HG03196 (cell line): ENCODE measurements at regions not wholly inside any gene's neighbourhood (a gene's known extent, or its start where the extent isn't known, plus 50 kb on each side); places are given as distances from the start of the nearest gene placed in this dataset.
A peak's percentile ranks its signal among the peaks of the same experiment; 100 is the strongest.
"Not testable (repeated sequence)": the region's sequence is repeated elsewhere in the genome, so short reads cannot be mapped to it uniquely, and the experiment has no call there.

Experiments
- ATAC-seq: cut with Tn5 transposase; IDR thresholded peaks from one replicate; pipeline ENCODE4 v1.9.1; 2021; ENCODE audit not compliant: unreplicated experiment

DNA sequence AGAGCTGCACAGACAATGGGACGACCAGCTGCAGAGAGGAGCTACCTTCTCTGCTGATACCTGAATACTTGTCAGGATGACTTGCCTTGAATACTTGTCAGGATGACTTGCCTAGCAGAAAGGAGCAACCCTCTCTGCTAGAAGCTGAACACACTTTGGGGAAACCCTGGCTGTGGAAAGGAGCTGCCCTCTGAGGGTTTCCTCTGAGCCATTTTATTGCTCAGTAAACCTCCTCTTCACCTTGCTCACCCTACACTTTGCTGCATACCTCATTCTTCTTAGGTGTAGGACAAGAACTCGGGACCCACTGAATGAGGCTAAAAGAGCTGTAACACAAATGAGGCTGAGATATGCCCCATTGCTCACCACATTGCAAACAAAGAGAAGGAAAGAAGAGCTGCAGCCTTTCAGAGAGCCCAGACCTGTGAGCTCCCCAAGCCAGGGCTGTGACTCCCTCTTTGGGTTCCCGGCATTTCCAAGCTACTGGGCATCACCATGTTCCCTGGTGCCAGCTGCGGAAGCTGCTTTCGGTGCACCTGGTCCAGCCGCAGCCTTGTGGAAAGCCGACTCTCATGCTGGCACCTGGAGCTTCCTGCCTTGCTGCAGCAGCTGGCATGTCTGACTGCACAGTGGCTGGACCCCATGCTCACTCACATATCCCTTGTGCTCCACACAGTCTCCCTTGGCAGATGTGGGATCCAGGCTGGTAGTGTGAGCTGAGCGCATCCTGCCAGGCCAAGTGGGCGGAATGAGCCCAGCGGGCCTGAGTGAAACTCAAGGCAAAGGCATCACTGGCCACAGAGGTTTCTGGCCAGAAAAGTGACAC lies 106.7 kb upstream of the AHI1 start:
- no peak for ATAC-seq

DNA sequence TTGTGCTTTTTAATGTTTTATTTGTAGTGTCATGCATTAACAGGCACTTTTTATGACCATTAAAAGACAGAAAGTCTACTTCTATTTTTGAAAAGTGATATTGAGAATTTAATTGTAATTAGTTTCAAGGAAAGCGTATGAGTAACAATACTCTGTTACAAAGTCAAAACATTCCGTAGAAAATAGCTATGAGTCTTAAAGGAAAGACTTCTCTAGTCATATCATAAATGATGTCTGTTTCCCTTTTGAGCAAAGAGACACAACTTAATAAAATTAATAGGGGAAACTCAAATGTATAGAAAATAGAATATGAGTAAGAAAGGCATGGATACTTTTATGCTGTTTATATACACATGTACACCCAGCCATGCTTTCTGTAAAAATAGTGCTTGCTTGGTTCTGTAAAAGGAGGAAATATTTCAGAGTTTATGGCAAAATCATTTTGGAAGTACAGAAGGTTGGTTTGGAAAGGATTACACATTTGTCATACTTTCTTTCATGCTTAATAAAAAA lies 107.8 kb upstream of the AHI1 start:
- ATAC-seq = no peak

DNA sequence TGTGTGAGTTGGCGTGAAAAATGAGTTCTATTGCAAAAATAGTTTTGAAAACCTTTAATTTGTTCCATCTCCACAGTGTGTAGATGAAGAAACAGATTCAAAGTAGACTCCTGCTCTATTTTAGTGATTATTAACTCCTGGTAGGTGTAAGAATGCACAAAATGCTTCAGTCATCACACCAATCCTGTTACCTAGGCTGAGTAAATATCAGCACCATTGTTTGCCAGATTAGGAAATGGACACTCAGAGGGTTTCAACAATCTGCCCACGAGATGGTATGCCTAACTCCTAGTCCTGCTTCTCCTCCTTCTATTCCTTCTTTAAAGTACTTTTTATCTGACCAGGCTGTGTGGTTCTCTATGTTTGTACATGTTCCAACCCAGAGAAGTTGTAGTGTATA lies 108.9 kb upstream of the AHI1 start:
- ATAC-seq = no peak

DNA sequence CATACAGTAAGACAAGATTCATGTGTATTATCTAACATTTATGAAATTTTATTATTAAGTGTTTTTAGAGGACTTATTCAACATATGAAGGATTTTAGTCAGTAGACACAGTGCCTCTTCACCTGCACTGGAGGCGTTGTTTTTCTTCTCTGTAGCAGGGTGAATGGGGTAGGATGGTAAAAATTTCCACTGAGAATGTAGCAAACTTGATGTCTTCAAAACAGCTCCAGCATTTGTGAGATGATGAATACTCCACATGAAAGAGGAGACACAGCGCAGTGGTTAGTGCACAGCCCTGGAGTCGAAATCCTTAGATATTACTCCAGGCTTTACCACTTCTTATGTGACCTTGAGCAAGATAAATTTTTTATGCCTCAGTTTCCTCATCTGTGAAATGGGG lies 110.5 kb upstream of the AHI1 start:
- no peak for ATAC-seq

DNA sequence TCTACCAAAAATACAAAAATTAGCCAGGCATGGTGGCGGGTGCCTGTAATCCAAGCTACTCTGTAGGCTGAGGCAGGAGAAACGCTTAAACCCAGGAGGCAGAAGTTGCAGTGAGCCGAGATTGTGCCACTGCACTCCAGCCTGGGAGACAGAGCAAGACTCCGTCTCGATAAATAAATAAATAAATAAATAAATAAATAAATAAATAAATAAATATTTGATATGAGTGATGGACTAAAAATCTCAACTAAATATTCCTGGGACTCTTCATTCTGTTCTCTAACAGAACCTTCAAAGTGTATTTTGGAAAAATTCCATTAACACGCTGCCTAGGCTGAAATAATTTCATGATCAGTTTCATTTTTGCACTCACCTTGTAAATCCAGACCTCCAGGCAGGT lies 112.7 kb upstream of the AHI1 start:
- ATAC-seq = not testable (repeated sequence)

DNA sequence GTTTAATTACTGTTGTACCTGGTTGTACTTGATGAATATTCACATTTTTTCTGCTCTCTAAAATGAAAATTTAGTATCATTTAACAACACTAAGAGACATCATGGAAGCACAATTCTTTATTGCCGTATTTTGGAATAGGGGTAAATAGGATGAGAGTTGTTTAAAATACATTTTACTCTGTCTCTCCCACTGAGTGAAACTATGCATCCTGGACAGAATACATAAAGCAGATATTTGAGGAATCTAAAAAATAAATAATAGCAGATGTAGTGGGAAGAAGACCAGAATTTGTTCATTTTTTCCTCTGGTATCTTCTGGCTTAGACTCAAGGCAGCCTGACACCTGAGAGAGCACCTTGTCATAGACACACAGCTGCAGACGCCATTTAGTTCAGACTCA lies 119.1 kb upstream of the AHI1 start:
- ATAC-seq = no peak

DNA sequence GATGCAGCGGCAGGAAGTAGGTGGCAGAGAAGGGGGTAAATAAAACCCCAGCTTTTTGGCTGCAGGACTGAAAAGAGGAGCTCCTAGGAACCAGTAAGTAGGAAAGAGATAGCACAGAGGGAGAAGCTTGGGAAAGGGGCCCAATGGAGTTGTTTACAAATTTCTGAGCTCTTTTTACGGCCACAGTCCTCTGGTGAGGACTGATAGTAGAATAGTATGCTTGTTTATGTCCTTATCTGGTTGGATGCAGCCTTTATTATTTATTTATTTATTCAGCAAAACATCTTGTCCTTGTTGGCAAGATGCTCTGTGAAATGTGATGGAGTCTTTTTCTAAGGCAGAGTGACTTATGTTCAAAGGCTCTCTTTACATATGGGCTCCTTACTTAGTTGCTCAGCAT lies 119.7 kb upstream of the AHI1 start:
- no peak for ATAC-seq

DNA sequence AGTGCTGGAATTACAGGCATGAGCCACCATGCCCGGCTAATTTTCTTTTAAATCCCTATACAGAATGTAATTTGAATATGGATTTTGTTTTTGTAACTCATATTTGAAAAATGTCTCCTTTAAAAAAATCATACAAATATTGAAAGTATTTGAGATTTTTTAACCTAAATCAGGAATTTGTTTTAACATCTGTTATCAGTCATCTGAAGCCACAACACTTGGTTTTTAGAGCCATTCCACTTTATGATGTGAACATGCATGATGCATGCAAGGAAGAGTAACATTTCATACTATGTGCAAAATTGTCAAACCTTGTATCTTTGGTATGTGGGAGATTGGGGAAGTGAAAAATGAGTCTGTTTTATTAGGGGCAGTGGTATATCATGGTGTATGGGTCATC lies 124.5 kb upstream of the AHI1 start:
- no peak for ATAC-seq

DNA sequence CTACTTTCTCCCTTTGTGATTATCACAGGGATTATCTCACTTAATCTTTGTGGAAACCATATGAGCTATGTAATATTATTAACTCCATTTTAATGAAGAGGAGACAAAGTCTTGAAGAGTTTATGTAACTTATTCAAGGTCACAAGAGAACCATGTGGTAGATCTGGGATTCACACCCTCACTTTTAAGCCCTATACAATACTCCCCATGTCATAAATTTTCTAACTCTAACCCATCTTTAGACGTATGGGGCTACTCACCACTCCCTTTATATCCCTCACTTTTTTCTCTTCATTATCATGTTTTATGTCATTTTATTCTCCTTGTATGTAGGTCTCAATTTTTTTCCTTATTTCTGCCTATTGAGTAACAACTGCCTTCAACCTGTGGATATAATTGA lies 126.4 kb upstream of the AHI1 start:
- ATAC-seq = no peak

DNA sequence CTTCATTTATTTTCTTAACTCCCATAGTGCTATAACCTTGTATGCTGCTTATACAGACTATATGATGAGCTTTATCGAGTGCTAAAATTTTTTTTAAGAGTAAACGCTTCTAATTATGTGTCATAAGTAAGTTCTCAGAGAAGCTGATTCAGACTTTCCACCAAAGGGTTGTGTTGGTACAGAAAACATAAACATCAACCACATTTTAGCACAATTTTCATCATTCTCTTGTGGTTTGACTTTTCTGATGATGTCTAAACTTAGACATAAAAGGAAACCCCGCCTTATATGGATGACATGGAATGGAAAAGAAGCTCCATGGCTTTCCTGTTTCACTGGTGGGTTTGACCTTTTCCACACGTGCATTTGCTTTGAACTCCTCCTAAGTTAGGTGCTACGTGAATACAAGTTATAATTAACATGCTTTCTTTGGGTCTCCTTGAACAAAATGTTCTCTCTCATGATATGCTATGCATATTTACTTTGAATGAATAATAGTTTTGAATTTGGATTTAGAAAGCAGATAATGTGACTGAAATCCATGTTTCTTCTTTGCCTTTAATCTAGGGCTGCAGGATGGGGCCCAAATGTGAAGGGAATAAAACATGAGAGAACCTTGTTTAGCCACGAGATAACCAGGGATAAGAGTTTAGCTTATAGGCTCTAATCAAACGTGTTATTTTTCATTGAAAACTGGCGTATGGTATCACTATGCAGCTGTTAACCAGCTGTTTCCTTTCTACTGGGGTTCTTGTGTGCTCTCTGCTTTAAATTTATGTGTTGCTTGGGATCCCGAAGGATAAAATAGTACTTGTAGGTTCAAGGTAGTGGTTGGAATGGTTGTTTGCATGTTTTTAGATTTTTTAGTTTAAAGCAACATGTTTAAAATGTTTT lies 127.1 kb upstream of the AHI1 start:
- ATAC-seq = no peak

DNA sequence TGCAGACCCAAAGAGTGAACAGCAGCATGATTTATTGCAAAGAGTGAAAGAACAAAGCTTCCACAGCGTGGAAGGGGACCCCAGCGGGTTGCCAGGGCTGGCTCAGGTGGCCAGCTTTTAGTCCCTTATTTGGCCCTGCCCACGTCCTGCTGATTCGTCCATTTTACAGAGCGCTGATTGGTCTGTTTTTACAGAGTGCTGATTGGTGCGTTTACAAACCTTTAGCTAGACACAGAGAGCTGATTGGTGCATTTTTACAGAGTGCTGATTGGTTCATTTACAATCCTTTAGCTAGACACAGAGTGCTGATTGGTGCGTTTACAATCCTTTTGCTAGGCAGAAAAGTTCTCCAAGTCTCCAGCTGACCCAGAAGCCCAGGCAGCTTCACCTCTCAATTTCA lies 128.5 kb upstream of the AHI1 start:
- ATAC-seq = not testable (repeated sequence)

DNA sequence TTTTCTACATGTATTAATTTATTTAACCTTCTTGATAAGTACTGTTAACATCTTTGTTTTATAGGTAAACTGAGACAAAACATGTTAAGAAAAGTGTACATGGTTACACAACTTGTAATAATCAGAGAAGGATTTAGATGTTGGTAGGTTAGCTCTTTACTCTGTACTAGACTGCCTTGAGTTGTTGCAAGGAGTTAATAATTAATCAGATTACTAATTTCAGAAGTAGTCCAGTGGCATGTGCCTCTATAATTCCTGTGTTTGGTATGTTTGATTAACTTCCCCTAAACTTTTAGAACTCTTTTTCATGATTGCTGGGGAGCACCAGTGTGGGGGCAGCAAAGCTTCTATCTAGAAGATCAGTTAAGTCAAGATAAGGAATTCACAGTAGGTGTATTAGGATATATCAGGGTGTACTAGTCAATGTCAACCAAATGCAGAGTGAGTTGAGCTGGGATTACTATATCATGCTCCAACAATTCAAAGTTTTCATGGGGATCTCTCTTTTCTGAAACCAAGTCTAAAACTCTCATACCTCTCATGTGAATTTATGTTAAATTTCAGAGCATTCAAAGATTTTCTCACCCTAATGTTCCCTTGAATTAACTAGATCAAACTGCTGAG lies 129.7 kb upstream of the AHI1 start:
- peak; percentile 89 for ATAC-seq

DNA sequence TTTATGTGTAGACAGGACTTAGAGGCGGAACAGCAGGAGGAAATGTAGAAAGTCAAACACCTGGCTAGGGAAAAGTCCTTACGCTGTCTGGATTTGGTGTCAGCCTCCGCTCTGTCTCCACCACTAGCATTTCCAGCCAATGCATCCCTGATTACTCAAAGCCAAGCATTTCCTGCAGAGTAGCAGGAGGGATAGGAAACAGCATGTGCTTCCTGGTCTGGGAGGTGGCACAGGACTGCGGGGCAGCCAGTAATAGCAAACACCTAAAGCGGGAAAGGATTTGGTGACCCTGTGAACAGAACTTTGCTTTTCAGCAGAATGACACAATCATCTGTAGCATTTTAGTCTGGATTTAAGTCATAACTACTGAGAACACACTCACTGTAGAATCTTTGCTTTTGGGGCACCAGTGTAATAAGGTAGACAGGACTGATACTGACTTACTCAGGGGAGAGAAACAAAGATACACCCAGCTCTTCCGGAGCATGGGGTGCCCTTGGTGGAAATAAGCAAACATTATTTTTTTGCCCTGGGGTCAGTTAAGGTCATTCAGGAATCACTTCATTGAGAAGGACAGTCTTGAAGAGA lies 133.3 kb upstream of the AHI1 start:
- ATAC-seq = no peak

DNA sequence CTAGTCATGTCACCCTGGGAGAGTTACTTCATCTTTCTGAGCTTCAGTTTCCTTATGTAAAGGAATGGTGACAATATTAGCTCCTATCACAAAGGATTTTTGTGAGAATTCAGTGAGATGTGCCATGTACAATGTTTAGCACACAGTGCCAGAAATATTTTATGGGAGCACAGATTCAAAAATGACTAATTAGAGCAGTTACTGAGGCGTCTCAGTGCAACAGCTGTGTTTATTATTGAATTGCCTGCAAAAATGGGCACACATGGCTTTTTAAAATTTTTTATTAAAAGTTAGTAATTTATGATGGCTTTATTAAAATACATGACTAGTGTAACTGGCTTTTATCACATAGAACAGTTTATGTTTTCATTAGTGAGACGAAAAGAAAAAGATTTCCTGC lies 134.3 kb upstream of the AHI1 start:
- ATAC-seq = no peak

DNA sequence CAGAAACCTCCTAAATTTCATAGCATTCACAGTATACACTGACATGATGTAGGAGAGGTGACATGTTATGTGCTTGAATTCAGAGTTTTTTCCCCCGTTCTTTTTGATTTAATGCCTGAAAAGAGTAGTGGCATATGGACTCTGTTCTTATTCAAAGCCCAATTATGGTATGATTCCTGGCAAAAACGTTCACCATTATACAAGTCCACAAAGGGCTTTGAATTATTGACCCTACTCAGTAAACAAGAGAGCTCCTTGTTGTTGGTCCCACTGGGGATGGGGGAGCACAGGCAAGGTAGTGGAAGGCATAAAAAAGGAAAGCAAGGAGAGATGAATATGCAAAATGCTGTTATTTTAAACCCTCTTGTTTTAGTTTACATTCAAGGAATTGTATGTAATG lies 136.0 kb upstream of the AHI1 start:
- no peak for ATAC-seq

DNA sequence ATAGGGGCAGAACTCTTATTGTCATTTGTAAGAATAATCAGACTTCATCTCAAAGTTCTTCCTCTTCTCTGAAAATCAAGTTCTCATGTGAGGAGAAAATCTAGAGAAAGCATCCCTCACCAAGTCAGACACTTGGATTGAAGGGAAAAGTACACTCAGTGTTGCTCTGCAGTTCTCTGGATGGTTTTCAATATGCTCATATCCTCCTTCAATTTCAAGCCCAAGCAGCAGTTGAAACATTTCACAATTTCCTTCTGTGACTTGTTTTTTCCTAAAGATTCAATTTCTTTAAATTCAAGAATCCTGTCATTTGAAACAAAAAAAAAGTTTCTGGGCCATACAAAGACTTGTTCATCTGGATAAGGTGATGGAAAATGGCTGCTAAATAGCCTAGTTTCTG lies 140.2 kb upstream of the AHI1 start:
- ATAC-seq = no peak

DNA sequence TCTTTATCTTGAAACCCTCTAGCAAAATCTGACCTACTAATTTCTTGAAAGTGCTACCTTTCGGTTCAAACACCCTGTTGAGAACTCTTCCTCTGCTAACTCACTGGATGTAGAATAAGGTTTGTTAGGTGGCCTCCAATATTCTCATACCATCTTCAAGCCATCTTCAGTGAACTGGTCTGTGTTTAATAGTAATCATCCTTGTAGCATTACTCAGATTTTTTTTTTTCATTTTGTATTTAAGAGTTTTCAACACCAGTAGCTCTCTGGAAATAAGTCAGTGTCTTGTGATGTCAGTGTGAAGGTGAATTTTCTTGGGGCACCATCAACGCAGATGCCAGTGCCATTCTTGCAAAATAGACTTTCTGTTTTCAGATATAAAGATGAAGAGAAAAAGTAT lies 140.6 kb upstream of the AHI1 start:
- ATAC-seq = no peak

DNA sequence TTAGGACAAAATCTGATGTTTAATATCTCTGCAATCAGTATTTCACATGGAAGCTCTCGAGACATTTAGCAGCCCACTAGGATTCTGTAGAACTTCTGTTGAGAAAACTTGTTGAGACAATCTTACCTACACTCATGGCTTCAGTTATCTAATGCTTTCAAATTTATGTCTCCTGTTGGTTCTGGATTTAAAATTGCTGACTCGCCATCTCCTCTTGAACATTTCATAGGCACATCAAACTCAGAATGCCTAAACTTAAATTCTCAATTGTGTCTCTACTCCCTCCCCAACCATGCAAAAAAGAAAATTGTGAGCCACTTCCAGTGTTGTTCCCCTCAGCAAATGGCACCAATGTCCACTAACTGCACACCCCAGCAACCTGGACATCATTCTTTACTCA lies 142.5 kb upstream of the AHI1 start:
- no peak for ATAC-seq

DNA sequence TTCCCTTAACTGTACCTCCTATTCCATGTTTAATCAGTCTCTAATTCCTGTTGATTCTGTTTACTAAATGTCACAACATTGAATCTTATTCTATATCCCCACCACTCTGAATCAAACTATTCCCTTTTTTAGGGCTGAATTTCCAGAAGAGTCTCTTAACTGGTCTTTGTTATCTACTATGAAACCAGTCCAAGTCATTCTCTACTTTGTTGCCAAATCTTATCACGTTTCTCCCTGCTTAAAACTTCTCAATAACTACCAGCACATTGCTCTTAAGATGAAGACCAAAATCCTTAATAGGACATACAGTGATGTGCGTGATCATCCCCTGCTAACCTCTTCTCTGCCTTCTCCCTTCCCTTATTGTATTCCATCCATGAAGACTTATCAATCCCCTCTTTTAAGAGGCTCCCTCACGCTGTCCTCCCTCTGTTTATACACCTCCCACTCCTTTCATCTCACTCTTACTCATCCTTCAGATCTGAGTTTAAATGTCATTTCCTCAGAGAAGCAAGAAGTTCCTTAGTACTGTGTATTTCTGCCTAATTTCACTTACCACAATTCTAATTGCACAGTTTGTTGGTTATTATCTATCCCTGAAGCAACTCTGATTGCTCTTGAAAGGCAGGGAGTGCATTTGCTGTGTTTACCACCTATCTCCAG lies 143.0 kb upstream of the AHI1 start:
- ATAC-seq = no peak

DNA sequence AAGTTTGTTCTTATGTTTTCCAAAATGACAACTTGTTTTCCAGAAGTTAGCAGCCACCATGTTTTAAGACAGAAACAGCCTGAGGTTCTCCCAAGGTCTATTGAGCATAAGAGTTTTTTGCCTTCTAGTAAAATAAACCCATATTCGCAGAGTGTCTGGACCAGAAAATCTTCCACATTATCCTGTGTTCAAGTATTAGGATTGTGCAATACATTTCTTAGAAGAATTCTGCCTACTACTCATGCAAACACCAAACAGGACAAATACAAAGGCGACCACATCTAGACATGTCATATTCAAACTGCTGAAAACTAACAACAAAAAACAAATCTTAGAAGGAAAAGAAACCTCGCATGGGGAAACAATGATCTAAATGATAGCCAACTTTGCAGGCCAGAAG lies 145.4 kb upstream of the AHI1 start:
- ATAC-seq = no peak

DNA sequence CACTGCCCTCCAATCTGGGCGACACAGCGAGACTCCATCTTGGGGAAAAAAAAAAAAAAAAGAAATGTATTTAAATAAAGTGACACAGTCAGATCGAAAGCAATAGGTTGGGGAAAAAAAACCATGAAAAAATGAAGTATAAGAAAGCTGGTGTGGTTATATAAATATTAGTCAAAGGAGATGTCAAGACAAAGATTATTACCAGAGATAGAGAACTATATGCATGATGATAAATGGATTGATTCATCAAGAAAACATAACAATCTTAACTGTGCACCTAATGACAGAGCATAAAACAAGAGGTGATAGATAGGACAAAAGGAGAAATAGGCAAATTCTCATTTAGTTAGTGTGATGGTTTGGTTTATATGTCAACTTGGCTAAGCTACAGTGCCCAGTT lies 146.9 kb upstream of the AHI1 start:
- ATAC-seq = no peak
